Adrenal gland (tissue), 9 donors: ENCODE measurements at regions not wholly inside any gene's neighbourhood (a gene's known extent, or its start where the extent isn't known, plus 50 kb on each side); places are given as distances from the start of the nearest gene placed in this dataset.

Experiments
- DNase-seq, 7 donors: peaks; one replicate each; pipeline ENCODE4 v3.0.0-alpha.2; 2019 to 2020
- H3K27ac ChIP-seq, 5 donors: fragments of 200-600 bp; sonication (generic) in 4 of 5; 1 replicate in 3 of 5; 2 replicates in 2 of 5; pipeline versions ENCODE4 v1.5.1 to v1.8.0; 2016 to 2020; ENCODE audit warnings: mild to moderate bottlenecking in 1 of 5
- H3K27me3 ChIP-seq: fragments of 200-600 bp; 2 replicates; pipeline ENCODE4 v1.8.0; 2021
- H3K36me3 ChIP-seq, 2 donors: fragments of 200-600 bp; replicated peaks in 1 of 2; 1 replicate in 1 of 2; 2 replicates in 1 of 2; pipeline versions ENCODE4 v1.5.1 to v1.8.0; 2018 to 2022
- H3K4me1 ChIP-seq, 2 donors: fragments of 200-600 bp; replicated peaks in 1 of 2; 1 replicate in 1 of 2; 2 replicates in 1 of 2; pipeline versions ENCODE4 v1.5.1 to v1.8.0; 2018 to 2021
- H3K4me3 ChIP-seq, 4 donors: fragments of 200-600 bp; sonication (generic) in 3 of 4; one replicate each; pipeline ENCODE4 v1.5.1; 2016 to 2018
- H3K9me3 ChIP-seq, 3 donors: fragments of 200-600 bp; sonication (generic) in 1 of 3; replicated peaks in 1 of 3; 1 replicate in 2 of 3; 2 replicates in 1 of 3; pipeline versions ENCODE4 v1.5.1 to v1.8.0; 2016 to 2021
- POLR2A ChIP-seq, 2 donors: fragments of 450-650 bp; IDR thresholded peaks; one replicate each; pipeline ENCODE4 v1.6.1; 2017; ENCODE audit warnings: antibody characterized with exemption in 2 of 2, mild to moderate bottlenecking in 2 of 2, moderate library complexity in 1 of 2
- WGBS, 4 donors: extraction: QIAGEN DNeasy Blood & Tissue Kit in 2 of 4; methylation state at CpG; one replicate each; pipeline versions ENCODE4 v1.1.5 to v1.1.7; 2013 to 2017; 5-methylcytosine and 5-hydroxymethylcytosine counted together
- intact Hi-C, 2 donors: fragments of 100-400 bp; cut with DNase I; formaldehyde crosslinking; loops; one replicate each; pipeline versions ENCODE4 v1.14.1 to v1.15.0; 2022 to 2023
- TF ChIP-seq, protein P1 (sequence below), 6 experiments: fragments of 450-650 bp in 4 of 6; fragments of 200-600 bp in 2 of 6; sonication (generic) in 1 of 6; IDR thresholded peaks; 1 replicate in 5 of 6; 2 replicates in 1 of 6; pipeline versions ENCODE4 v1.5.1 to v1.8.0; 2016 to 2021; ENCODE audit warnings: antibody characterized with exemption in 6 of 6, mild to moderate bottlenecking in 2 of 6, moderate library complexity in 1 of 6
- donor health status: healthy with polysubstance abuse.
- donor health status: Bipolar disorder and iron deficiency.
- donor health status: DM: yes; HTN: yes; CAD: no.
- donor health status: DM: no; HTN: no; CAD: no.
- donor health status: DM: no; HTN: no; CAD: no.

DNA sequence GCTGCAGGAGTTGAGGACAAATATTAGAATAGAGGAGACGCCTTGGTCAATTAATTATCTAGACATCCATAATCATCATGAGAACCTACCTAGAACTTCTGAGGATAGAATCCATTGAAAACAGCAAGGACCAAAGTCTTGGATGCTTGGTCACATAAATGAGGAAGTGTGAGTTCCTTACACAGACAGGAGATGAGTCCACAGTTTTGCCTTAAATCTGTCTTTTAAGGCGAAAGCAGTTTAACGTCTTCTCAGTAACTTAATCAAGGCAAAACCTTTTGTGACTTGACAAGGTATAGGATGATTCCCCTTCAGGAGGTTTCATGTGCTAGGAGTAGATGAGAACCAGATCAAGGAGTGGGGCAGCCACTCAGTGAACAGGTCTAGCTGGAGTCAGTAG is 1783.2 kb upstream of the CELF4 start:
- Histone ChIP-seq H3K36me3 (no peaks in the 10 kb centered on the region), H3K4me1 (no peaks in the 10 kb centered on the region), H3K27me3 (no peaks in the 10 kb centered on the region), H3K9me3 (no peaks in the 10 kb centered on the region), H3K4me3 (no peak overlapping the region), H3K27ac (no peak overlapping the region)
- DNase-seq: no peak
- TF ChIP-seq POLR2A (IDR thresholded peaks at IDR 0.05): no peak
- TF ChIP-seq, protein P1, sequence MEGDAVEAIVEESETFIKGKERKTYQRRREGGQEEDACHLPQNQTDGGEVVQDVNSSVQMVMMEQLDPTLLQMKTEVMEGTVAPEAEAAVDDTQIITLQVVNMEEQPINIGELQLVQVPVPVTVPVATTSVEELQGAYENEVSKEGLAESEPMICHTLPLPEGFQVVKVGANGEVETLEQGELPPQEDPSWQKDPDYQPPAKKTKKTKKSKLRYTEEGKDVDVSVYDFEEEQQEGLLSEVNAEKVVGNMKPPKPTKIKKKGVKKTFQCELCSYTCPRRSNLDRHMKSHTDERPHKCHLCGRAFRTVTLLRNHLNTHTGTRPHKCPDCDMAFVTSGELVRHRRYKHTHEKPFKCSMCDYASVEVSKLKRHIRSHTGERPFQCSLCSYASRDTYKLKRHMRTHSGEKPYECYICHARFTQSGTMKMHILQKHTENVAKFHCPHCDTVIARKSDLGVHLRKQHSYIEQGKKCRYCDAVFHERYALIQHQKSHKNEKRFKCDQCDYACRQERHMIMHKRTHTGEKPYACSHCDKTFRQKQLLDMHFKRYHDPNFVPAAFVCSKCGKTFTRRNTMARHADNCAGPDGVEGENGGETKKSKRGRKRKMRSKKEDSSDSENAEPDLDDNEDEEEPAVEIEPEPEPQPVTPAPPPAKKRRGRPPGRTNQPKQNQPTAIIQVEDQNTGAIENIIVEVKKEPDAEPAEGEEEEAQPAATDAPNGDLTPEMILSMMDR (IDR thresholded peaks at IDR 0.05): no peak
- intact Hi-C loops: no loop called here
- 71 to 87% (median 80%) methylated on average over 3 of the region's 3 CpGs for WGBS, 4 donors

DNA sequence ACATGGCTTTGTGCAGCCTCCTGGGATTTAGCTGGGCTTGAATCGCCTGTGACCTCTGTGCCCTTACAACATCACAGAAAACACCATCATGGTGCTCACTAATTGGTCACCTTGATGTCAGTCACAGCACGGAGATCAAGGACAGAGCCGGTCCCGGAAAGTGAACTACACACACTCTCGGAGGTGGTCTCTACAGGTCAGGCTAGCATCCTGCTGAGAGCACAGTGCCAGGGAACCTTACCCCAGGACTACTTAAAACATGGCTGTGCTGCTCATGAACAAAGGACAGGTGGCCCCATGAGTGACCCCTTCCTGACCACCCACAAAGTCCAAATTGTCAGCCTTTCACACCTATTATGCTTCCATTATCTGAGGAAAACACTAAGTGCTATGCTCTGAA is 1782.1 kb upstream of the CELF4 start:
- H3K4me3 ChIP-seq: no peak overlapping the region
- no peaks in the 10 kb centered on the region for H3K9me3 ChIP-seq
- no peaks in the 10 kb centered on the region for H3K4me1 ChIP-seq
- WGBS, 4 donors: 53 to 87% (median 73%) methylated on average over 3 to 5 of the region's 5 CpGs
- H3K27ac ChIP-seq: no peak overlapping the region
- H3K36me3 ChIP-seq: no peaks in the 10 kb centered on the region
- TF ChIP-seq POLR2A (IDR thresholded peaks at IDR 0.05): no peak
- TF ChIP-seq, protein P1 (IDR thresholded peaks at IDR 0.05): no peak
- intact Hi-C loops: no loop called here
- no peak for DNase-seq
- no peaks in the 10 kb centered on the region for H3K27me3 ChIP-seq

DNA sequence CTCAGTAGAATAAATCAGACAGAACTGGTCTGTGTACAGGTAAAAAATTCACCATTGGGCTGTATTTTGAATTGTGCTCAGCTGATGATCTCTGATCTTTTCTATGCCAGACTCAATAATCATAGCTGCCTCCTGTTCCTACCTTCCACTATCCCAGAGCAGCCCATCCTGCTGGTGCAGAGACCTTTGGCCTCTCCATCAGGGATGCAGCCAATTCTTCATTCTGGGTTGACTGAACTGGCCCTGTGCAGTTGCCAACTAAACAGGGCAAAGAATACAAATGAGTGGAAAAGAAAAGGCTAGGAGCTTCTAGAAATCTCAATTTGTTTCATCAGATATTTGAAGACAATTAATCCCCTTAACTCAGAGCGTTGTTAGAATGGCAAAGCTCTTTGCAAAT is 1781.3 kb upstream of the CELF4 start:
- TF ChIP-seq, protein P1 (IDR thresholded peaks at IDR 0.05): no peak
- no peak overlapping the region for H3K27ac ChIP-seq
- WGBS, 4 donors: 91 to 100% (median 95%) methylated on average over 1 of the region's 1 CpG
- H3K27me3 ChIP-seq: no peaks in the 10 kb centered on the region
- no peak overlapping the region for H3K4me3 ChIP-seq
- H3K9me3 ChIP-seq: no peaks in the 10 kb centered on the region
- no peaks in the 10 kb centered on the region for H3K4me1 ChIP-seq
- no peaks in the 10 kb centered on the region for H3K36me3 ChIP-seq
- no peak for DNase-seq
- intact Hi-C loops: no loop called here

DNA sequence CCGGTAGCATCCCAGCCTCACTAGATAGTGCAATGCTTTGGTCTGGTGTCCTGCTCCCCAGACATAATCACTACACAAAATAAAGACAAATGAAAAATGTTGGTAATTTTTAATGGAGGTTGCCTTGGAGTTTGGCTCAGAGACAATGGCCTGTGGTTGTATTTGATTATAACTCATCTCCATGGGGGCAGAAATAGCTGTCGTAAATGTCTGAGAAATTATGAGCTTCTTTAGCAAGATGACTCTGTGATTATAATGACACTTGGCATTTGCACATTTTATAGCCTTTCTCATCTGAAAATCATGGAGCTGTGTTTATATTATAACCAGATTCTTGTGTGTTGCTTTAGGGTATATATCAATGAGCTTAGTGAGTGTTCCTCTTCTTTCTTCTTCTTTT is 1779.7 kb upstream of the CELF4 start:
- H3K4me1 ChIP-seq: no peaks in the 10 kb centered on the region
- intact Hi-C loops: no loop called here
- H3K4me3 ChIP-seq: no peak overlapping the region
- no peaks in the 10 kb centered on the region for H3K9me3 ChIP-seq
- 54 to 71% (median 71%) methylated on average over 2 of the region's 2 CpGs for WGBS, 4 donors
- H3K27ac ChIP-seq: no peak overlapping the region
- H3K27me3 ChIP-seq: no peaks in the 10 kb centered on the region
- TF ChIP-seq, protein P1 (IDR thresholded peaks at IDR 0.05): no peak
- no peak for TF ChIP-seq POLR2A (IDR thresholded peaks at IDR 0.05)
- DNase-seq: no peak
- H3K36me3 ChIP-seq: no peaks in the 10 kb centered on the region
